HEK293 (cell line): ENCODE measurements at regions not wholly inside any gene's neighbourhood (a gene's known extent, or its start where the extent isn't known, plus 50 kb on each side); places are given as distances from the start of the nearest gene placed in this dataset.

ENCODE experiments used
- MEIS1 ChIP-seq: sonication (generic); formaldehyde crosslinking; IDR thresholded peaks from 2 replicates; pipeline ENCODE4 v1.8.1; 2022; ENCODE audit warnings: missing genetic modification reagents, mild to moderate bottlenecking, borderline replicate concordance
- PBX3 ChIP-seq: sonication (generic); formaldehyde crosslinking; IDR thresholded peaks from 2 replicates; pipeline ENCODE4 v1.8.1; 2022; ENCODE audit warnings: mild to moderate bottlenecking, moderate library complexity, missing genetic modification reagents
- ZBTB7A ChIP-seq: fragments of 450-650 bp; formaldehyde crosslinking; IDR thresholded peaks from 2 replicates; pipeline ENCODE4 v1.5.1; 2016; ENCODE audit warnings: low read depth, missing biosample characterization, missing genetic modification characterization
- ZNF24 ChIP-seq: fragments of 450-650 bp; formaldehyde crosslinking; IDR thresholded peaks from 2 replicates; pipeline ENCODE4 v1.5.1; 2016; ENCODE audit warnings: missing biosample characterization, missing genetic modification characterization
- ZSCAN5A ChIP-seq: fragments of 450-650 bp; formaldehyde crosslinking; IDR thresholded peaks from 2 replicates; pipeline ENCODE4 v1.5.1; 2016; ENCODE audit warnings: missing biosample characterization, missing genetic modification characterization
- TF ChIP-seq, protein P1 (sequence below): fragments of 450-650 bp; formaldehyde crosslinking; IDR thresholded peaks from 2 replicates; pipeline ENCODE4 v1.5.1; 2016; ENCODE audit warnings: missing biosample characterization, missing genetic modification characterization
- TF ChIP-seq, protein P2 (sequence below): fragments of 450-650 bp; formaldehyde crosslinking; IDR thresholded peaks from 2 replicates; pipeline ENCODE4 v1.5.1; 2016; ENCODE audit warnings: missing biosample characterization, missing genetic modification characterization
- TF ChIP-seq, protein P3 (sequence below): fragments of 450-650 bp; formaldehyde crosslinking; IDR thresholded peaks from 2 replicates; pipeline ENCODE4 v1.5.1; 2017; ENCODE audit warnings: missing biosample characterization, missing genetic modification characterization
- TF ChIP-seq, protein P4 (sequence below): fragments of 450-650 bp; formaldehyde crosslinking; IDR thresholded peaks from 2 replicates; pipeline ENCODE4 v1.5.1; 2016; ENCODE audit warnings: missing biosample characterization, missing genetic modification characterization, low read depth

GRCh38 chr4:98202907-98203306 lies 58.3 kb upstream of the RAP1GDS1 start:
- TF ChIP-seq, protein P1, sequence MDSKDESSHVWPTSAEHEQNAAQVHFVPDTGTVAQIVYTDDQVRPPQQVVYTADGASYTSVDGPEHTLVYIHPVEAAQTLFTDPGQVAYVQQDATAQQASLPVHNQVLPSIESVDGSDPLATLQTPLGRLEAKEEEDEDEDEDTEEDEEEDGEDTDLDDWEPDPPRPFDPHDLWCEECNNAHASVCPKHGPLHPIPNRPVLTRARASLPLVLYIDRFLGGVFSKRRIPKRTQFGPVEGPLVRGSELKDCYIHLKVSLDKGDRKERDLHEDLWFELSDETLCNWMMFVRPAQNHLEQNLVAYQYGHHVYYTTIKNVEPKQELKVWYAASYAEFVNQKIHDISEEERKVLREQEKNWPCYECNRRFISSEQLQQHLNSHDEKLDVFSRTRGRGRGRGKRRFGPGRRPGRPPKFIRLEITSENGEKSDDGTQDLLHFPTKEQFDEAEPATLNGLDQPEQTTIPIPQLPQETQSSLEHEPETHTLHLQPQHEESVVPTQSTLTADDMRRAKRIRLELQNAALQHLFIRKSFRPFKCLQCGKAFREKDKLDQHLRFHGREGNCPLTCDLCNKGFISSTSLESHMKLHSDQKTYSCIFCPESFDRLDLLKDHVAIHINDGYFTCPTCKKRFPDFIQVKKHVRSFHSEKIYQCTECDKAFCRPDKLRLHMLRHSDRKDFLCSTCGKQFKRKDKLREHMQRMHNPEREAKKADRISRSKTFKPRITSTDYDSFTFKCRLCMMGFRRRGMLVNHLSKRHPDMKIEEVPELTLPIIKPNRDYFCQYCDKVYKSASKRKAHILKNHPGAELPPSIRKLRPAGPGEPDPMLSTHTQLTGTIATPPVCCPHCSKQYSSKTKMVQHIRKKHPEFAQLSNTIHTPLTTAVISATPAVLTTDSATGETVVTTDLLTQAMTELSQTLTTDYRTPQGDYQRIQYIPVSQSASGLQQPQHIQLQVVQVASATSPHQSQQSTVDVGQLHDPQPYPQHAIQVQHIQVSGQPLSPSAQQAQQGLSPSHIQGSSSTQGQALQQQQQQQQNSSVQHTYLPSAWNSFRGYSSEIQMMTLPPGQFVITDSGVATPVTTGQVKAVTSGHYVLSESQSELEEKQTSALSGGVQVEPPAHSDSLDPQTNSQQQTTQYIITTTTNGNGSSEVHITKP: no peak
- TF ChIP-seq PBX3 (CRISPR knock-in tag): no peak
- TF ChIP-seq, protein P2, sequence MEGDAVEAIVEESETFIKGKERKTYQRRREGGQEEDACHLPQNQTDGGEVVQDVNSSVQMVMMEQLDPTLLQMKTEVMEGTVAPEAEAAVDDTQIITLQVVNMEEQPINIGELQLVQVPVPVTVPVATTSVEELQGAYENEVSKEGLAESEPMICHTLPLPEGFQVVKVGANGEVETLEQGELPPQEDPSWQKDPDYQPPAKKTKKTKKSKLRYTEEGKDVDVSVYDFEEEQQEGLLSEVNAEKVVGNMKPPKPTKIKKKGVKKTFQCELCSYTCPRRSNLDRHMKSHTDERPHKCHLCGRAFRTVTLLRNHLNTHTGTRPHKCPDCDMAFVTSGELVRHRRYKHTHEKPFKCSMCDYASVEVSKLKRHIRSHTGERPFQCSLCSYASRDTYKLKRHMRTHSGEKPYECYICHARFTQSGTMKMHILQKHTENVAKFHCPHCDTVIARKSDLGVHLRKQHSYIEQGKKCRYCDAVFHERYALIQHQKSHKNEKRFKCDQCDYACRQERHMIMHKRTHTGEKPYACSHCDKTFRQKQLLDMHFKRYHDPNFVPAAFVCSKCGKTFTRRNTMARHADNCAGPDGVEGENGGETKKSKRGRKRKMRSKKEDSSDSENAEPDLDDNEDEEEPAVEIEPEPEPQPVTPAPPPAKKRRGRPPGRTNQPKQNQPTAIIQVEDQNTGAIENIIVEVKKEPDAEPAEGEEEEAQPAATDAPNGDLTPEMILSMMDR (tag by site-specific recombination): no peak
- no peak for TF ChIP-seq ZBTB7A (tag by site-specific recombination)
- no peak for TF ChIP-seq ZNF24 (tag by site-specific recombination)
- TF ChIP-seq, protein P3, sequence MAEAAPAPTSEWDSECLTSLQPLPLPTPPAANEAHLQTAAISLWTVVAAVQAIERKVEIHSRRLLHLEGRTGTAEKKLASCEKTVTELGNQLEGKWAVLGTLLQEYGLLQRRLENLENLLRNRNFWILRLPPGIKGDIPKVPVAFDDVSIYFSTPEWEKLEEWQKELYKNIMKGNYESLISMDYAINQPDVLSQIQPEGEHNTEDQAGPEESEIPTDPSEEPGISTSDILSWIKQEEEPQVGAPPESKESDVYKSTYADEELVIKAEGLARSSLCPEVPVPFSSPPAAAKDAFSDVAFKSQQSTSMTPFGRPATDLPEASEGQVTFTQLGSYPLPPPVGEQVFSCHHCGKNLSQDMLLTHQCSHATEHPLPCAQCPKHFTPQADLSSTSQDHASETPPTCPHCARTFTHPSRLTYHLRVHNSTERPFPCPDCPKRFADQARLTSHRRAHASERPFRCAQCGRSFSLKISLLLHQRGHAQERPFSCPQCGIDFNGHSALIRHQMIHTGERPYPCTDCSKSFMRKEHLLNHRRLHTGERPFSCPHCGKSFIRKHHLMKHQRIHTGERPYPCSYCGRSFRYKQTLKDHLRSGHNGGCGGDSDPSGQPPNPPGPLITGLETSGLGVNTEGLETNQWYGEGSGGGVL (tag by site-specific recombination): no peak
- no peak for TF ChIP-seq ZSCAN5A (tag by site-specific recombination)
- TF ChIP-seq, protein P4, sequence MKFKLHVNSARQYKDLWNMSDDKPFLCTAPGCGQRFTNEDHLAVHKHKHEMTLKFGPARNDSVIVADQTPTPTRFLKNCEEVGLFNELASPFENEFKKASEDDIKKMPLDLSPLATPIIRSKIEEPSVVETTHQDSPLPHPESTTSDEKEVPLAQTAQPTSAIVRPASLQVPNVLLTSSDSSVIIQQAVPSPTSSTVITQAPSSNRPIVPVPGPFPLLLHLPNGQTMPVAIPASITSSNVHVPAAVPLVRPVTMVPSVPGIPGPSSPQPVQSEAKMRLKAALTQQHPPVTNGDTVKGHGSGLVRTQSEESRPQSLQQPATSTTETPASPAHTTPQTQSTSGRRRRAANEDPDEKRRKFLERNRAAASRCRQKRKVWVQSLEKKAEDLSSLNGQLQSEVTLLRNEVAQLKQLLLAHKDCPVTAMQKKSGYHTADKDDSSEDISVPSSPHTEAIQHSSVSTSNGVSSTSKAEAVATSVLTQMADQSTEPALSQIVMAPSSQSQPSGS (tag by site-specific recombination): no peak
- TF ChIP-seq MEIS1: no peak
